Stimulated activated CD4-positive, alpha-beta T cell treated with anti-CD3 and anti-CD28 coated beads, Interleukin-15, amount 100 ng/mL, for 48 hours (primary cell): ENCODE measurements at regions not wholly inside any gene's neighbourhood (a gene's known extent, or its start where the extent isn't known, plus 50 kb on each side); places are given as distances from the start of the nearest gene placed in this dataset.
"Not testable (repeated sequence)": the region's sequence is repeated elsewhere in the genome, so short reads cannot be mapped to it uniquely, and the experiment has no call there.

ENCODE experiments used
- DNase-seq, 2 donors: peaks; one replicate each; pipeline ENCODE4 v3.0.0-alpha.2; 2020; ENCODE audit warnings: low read depth in 2 of 2

DNA sequence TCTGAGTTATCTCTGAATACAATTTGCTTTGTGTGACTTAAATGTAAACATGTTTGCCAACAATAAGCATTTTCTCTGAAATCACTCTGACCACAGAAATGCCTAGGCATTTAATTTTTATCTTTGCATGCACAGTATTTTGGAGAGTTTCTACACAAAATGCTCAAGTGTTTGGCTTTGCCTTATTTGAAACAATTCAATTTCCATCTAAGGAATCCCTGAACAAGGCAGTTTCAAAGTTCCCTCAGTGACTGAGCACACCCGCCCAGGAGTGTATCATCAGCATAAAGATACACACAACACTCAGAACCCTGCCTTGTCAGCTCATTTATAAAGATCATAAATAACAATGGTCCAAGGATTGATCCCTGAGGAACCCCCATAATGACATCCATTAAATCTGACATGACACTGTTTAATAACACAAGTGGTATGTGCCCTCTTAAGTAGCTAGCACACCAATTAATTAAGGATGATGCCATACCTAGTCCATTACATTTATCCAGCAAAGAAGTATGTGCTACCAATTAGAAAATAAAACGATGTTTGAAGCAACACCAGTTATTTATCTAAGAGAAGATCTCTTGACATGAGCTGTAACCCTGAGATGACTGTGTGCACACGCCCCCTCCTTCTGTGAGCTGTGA is 585.8 kb downstream of the ADGRL2 start:
- no peak for DNase-seq

DNA sequence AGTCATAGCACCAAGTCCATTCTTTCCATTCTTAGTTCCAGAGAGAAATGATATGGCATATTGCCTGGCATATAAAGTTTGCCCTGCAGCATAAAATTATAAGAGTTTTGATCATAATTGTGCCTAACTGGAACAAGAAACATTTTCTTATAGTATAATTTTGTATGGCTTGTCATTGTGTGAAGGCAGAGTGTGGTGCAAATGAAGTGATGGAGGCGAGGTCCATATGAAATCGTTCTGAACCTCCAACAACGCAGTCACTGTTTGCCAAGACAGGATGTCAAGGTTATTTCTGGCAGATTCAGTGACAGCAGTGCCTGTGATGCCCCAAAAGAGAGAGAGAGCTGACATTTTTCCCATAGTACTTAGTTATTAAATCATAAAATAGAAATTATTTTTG is 584.0 kb downstream of the ADGRL2 start:
- DNase-seq, result no peak

DNA sequence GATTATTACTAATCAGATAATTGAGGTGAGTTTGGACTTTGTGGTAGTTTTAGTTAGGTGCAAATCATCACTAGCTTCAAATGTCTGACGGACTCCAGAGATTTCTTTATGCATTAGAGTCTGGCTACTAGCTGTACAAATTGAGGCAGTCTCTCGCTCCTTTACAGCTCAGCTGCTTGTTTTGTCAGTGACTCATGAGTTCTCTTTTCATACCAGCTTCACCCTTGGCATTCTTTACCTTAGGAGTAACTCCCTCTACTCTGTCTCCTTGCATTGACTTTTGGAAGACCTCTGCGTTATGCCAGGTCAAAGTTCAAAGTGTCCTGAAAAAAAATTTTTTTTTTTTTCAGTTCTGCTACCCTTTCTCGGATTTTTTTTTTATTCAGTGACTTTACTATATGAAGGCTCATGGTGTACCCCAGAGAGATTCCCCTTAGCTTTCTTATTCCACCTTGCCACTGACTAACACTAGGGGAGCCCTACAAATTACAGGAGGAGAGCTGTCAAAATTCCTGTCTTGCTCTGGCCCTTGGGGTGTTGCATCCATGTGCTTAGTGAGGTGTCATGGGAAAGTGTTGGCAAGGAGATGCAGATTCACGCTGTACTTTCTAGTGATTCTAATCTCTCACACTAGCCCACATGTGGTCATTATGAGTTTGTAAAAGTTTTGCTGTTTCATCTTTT is 576.6 kb downstream of the ADGRL2 start:
- no peak for DNase-seq

DNA sequence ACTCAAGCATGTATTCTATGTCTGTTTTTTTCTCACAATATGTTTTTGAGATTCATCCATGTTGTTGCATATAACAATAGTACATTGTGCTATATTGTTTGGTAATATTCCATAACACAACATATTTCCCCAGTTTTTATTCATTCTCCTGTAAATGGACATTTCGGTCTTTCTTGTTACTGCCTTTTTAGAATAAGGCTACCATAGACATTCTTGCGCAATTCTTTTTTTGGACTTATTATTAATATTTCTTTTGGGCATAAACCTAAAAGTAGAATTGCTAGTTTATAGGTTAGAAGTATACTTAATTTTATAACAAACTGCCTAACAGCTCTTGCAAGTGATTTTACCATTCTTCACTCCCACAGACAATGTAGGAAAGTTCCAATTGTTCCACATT is 573.0 kb downstream of the ADGRL2 start:
- no peak for DNase-seq

DNA sequence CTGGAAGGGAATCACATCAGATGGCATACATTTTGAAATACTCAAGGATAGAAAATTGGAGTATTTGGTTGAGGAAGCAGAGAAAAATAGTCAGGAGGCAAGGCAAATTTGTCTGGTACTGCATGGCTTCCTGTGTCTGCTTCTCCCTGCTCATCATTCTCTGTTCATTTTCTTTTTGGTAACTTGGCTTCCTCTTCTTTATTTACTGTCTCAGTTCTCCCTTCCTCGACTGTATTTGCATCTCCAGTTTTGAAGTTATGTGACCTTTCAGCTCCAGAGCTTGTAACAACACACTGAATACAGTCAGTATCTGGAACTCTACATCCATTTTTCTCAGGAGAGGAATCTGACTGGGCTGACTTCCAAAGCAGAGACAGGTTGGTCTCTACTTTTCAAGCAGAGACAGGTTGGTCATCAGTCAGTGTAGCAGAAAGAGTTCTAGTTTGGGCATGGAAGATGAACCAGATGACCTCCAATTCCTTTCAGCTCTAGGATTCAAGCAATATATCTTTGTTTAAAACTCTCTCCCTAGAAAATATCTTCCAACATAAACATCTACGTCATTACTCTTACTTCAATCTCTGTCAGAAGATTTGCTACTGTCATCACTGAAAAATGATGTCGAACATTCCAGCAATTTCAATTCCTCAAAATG is 571.2 kb downstream of the ADGRL2 start:
- DNase-seq, result no peak

DNA sequence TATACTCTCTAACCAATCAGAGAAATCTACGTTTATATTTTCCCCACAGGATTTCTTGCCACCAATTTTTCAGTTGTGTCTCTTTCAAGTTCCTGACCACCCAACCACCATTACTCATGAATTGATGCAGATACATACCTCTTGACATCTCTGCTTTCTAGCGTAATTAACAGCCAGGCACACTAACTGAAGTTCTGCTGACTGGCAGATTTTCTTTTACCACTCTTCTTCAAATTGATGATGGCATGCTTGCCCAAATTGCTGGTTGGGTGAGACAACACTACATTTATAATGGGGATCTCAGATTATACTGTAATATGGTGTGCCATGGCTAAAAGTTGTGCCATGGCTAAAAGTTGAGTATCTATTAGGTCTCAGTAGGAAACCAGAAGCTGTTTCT is 566.7 kb downstream of the ADGRL2 start:
- DNase-seq, result no peak

DNA sequence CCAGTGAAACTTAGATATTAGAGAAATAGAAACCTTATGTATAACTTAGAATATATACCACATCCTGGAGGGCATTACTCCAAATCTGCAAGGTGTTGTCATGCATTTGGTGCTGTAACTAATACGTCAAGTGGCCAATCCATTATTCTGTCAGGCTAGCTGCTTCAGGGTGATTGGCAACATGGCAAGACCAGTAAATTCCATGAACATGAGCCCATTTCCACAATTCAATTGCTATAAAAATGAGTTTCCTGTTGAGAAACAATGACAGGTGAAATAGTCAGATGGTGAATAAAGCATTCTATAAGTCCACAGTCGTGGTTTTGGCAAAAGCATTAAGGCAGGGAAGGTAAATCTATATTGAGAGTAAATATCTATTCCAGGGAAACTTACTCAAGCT is 566.0 kb downstream of the ADGRL2 start:
- DNase-seq, result no peak

DNA sequence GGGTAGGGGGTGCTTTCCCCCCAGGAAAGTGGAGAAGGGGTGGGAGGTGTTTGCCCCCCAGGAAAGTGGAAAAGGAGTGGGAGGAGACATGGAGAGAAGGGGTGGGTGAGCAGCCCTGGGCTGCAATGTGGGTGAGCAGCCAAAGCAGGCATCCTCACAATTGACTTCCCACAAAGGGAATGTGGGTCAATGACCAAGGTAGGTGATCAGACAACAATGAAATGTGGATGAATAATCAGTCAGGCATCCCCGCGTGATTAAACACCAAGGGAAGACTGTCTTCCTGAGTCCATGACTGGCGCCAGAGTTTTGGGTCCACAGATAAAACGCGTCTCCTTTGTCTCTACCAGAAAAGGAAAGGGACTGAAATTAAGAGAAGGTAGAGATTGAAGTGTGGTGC is 558.8 kb downstream of the ADGRL2 start:
- DNase-seq, result not testable (repeated sequence)

DNA sequence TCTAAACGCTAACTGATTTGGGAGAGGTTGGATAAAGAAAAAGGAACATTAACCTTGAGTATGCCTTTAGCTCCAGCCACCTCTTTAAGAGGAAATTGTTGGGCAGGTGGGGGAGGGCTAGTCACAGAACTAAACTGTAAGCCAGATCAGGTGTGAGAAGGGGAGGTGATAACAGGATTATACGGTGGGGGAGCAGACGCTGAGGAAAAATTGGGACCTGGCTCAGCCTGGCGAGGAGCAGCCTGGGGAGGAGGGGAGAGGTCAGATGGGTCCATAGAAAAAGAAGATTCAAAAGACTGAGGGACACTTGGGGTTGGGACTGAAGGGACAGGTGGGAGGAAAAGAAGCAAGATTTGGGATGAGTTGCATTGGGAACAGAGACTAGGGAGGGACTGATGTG is 558.0 kb downstream of the ADGRL2 start:
- not testable (repeated sequence) for DNase-seq

DNA sequence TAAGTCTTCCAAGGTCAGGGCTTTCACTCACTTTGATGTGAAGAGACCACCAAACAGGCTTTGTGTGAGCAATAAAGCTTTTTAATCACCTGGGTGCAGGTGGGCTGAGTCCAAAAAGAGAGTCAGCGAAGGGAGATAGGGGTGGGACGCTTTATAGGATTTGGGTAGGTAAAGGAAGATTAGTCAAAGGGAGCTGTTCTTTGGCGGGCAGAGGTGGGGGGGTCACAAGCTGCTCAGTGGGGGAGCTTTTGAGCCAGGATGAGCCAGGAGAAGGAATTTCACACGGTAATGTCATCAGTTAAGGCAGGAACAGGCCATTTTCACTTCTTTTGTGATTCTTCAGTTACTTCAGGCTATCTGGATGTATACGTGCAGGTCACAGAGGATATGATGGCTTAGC is 553.8 kb downstream of the ADGRL2 start:
- DNase-seq, result not testable (repeated sequence)

DNA sequence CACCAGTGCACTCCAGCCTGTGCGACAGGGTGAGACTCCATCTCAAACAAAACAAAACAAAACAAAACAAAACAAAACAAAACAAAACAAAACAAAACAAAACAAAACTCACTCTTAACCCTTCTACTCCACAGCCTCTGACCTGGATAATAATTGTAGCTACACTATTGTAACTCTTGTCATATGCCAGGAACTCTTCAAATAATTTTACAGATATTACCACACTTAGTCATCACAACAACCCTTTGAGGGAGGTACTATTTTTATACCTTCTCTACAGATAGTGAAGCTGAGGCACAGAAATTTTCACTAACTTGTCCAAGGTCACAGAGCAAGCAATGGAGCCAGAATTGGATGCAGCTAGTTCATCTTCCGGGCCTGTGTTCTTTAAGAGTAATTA is 547.8 kb downstream of the ADGRL2 start:
- no peak for DNase-seq

DNA sequence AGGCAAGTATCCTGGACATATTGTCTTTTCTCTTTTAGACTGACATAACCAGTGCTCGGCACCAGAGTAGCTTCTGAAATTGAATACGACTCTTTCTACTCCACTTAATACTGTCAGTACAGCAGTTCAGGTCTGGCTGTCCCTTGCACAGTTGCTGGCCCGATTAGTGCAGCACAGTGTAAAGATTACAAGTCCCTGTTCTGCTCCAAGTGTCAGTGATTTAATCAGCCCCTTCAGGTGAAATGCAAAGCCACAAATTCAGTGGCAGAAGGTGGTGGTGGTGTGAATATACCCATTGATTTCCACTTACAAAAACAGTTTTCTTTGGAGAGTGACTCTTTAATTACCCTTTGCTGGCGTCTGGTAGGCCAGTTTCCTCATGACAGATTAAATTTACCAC is 545.4 kb downstream of the ADGRL2 start:
- DNase-seq, result no peak

DNA sequence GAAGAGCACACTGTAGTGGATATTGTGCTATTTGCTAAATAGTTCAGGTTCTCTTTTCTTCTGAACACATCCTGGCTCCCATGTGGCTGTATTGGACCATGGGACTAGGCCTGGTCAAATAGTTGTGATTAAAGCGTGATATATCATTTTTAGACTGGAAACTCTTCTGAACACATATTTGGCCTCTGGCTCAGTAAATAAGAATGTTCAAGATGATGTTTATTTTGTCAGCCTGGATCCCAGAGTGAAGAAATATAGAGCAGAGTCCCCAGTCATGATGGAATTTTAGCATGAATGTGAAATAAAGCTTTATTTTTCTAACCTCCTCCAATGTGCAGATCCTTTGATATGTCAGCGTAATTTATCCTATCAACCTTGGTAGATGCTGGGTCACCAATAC is 542.6 kb downstream of the ADGRL2 start:
- DNase-seq, result no peak

DNA sequence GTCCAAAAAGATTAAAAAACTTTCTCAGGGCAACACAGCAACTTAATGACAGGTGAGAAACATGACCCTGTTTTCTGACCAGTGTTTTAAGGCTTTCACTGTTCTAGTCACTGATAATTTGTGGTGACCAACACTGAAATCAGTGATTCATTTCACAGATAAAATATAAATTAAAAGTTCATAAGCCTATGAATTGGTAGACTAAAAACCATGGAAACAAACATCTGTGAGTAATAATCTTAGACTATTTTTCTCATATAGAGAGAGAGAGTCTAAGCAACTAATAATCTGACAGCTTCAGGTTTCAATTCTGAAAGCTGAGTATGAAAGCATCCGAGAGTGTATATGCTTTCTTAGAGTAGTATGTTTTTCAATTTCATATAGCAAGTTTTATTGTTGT is 536.9 kb downstream of the ADGRL2 start:
- no peak for DNase-seq

DNA sequence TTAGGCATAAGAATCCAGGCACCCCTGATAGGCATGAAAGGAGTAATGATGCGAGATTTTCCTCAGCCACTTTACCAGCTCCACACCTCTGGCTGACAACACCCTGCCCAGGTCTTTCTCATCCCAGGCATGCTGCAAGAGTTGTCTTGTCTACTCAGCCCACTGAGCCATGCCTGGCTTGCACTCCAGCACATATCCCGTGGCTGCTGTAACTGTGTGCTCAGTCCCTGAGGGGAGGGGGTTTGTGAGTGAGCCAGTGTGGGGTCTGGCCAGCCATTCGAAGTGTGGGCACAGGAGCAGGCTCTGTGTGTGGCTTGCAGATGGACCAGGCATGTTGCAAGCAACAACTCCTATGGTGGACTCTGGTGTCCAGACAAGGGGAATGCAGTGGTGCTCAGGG is 529.6 kb downstream of the ADGRL2 start:
- DNase-seq, result no peak

DNA sequence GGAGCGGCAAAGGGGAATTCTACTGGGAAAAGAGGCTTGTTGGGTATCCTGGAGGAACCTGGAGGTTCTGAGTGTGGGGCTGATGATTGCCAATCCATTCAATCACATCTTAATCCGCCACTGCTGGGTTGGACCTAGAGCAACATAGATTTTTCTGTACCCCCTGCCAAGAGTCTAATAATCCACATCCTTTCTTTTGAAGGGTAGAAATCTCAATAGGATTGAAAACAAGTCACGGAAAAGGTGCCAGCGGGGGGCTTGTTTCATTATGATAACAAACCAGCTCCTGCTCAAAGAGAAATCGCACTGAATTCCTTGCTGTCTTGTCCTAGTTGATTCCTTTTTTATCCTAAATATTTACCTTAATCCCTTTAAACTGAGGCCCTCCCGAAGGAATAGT is 528.5 kb downstream of the ADGRL2 start:
- DNase-seq, result no peak

DNA sequence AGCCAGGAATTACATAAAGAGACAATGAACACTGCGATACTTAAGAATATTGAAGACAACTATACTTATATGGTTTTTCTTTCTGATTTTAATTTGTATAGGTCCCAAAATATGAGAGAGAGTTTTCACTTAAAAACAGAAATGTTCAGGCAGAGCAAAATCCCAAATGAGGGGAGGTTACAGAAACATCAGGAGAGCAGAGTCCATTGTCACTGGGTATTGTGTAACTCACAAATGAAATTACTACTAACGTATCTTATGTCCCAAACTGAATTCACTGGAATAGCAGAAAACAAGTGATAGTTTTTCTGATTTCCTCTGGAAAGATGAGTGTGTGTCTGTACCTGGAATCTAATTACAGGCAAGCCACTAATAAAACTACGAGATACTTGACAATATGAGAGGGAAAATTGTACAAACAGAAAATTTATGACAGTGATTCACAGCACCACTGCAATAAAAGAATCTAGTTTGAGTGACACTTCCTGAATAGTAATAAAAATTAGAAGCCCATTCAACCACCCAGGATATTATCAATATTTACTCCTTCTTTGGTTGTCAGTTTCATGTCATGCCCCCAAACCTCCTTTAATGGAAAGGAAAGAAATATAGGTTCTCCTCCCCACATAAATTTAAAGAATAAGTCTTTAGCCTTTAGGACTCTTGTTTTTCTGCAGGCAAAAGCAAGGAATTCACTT is 522.6 kb downstream of the ADGRL2 start:
- DNase-seq, result no peak

DNA sequence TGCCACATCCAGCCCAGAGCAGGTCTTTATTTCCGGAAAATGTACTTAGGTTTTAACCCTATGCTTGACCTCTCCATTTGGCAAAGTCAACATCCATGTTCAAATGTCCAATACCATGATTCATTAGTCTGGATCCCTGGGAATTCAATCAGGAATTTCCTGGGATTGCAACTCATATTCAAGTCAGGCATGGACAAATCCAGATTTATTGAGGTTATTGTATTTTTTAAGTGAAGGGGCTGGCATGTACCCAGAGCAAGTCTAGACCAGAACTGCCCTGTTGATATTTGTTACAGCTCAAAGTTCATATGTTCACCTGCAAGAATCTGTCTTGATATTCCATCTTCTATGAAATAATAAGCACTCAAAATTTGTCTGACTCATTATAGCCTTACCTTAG is 521.1 kb downstream of the ADGRL2 start:
- no peak for DNase-seq

DNA sequence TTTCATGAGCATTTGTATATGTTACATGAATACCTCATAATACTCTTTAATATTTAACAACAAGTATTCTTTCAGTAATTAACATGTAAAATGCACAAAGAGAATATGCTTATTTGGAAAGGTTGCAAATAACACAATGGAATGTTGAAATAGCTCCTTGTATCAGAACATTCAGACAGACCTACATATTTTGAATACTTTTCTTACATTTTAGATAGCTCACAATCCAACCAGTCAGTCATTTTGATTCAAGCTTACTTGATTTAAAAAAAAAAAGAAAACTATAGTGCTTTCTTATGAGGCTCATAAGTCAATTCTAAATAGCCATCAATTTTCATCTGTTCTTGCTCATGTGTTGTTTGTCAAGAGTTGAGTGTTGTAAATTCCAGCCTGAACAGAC is 518.8 kb downstream of the ADGRL2 start:
- DNase-seq, result no peak

DNA sequence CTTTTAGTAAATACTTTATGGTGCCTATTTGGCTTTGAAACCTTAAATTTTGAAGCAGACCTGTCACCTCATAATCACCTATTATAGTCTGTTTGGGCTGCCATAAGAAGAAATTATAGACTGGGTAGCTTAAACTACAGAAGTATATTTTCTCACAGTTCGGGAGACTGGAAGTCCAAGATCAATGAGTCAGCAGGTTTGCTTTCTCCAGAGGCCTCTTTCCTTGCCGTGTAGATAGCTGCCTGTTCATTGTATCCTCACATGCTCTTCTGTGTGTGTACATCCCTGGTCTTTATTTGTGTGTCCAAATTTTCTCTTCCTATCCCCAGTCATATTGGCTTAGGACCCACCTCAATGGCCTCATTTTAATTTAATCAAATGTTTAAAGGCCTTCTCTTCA is 518.2 kb downstream of the ADGRL2 start:
- DNase-seq, result no peak

DNA sequence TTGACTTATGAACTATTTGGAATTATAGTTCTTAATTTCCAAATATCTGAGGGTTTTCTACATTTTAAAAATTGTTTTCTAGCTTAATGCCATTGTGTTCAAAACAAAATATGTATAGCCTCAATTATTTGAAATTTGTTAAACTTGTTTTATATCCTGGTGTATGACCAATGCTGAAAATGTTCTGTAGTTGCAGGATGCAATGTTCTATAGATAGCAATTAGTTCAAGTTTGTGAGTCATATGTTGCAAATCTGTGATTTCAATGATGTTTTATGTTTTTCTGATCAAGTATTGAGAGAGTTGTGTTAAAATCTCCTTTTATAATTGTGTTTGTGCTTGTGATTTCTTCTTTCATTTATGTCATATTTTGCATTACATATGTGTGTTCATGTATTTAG is 517.5 kb downstream of the ADGRL2 start:
- DNase-seq, result no peak

DNA sequence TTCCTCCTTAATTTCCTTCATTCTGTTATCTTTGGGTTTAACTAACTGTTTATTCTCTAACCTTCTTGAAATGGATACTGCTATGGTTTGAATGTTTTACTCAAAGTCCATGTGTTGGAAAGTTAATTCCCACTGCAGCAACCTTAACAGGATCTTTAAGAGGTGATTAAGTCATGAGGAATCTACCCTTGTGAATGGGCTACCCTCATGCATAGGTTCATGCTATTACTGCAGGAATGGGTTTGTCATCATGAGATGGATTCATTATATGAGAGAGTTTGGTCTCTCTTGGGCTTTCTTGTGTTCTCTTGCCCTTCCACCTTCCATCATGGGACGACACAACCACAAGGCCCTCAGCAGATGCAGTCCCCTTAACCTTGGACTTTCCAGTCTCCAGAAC is 516.9 kb downstream of the ADGRL2 start:
- DNase-seq, result no peak

DNA sequence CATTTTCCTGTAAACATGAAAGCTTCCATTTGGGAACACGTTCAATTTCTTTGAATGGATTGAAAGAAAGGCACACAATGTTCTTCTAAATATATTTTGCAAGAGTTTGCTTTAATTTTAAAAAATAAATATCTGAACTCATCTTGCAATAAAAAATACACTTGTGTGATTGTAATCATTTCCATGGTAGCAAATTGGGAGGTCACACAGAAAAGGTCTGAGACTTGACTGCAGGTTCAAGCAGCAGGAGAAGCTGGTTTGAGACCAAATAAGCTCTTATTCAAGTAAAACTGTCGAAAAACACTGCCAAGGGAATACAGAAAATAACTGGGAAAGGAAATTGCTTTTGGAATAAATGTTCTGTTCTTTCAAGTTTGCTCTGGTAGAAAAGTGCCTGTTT is 498.9 kb downstream of the ADGRL2 start:
- no peak for DNase-seq
